ENCODE measurements at regions not wholly inside any gene's neighbourhood (a gene's known extent, or its start where the extent isn't known, plus 50 kb on each side); places are given as distances from the start of the nearest gene placed in this dataset.

DNA sequence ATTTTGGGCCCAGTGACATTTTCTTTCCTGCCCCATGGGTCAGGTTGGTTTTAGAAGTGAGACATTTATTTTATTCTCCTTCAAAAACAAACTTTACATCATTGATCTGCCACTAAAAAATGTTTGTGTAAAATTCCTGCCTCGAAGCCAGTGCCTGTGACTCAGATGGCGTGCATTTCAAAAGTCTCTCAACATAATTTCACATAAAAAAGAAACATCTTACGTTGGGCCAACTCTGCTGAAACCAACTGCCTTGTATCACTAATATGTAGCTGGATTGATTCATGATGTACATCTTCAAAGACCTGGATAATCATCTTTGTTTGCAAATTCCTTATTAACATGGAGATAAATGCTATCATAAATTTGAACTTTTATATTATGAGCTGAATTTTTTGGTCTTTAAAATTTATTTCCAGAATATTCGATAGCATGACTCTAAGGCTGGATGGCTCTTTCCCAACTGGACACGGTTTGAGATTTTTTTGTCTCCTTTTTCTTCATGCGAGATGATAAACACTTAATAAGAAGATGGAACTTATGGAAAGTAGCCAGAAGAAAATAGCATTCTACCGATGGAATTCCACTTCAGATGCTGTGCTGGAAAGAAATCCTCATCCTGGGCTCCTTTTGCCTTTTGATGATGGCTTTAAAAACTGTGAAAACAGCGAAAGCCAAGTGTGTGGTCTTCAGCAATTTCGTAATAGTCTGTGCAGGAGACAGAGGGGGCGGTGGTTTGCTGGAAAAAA is 420.5 kb downstream of the FGF9 start:
- DNase-seq (ENCODE audit: low read depth in 2 of 2), result no peak

DNA sequence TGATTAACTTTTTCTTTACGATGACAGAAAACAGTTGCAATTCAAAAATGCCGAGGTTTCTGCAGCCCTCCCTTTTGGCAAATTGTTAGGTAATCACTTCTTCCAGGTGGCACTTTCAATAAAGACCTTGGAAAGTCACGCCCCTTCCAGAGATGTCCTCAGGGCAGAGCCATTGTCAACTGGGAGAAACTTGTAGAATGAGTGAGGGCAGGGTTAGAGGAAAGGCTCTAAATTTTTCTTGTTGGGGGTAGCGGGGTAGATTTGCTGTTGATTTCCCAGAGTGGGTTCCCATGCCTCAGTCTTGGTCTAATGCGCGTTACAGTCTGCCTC is 421.1 kb downstream of the FGF9 start:
- DNase-seq (ENCODE audit: low read depth in 2 of 2), result no peak

DNA sequence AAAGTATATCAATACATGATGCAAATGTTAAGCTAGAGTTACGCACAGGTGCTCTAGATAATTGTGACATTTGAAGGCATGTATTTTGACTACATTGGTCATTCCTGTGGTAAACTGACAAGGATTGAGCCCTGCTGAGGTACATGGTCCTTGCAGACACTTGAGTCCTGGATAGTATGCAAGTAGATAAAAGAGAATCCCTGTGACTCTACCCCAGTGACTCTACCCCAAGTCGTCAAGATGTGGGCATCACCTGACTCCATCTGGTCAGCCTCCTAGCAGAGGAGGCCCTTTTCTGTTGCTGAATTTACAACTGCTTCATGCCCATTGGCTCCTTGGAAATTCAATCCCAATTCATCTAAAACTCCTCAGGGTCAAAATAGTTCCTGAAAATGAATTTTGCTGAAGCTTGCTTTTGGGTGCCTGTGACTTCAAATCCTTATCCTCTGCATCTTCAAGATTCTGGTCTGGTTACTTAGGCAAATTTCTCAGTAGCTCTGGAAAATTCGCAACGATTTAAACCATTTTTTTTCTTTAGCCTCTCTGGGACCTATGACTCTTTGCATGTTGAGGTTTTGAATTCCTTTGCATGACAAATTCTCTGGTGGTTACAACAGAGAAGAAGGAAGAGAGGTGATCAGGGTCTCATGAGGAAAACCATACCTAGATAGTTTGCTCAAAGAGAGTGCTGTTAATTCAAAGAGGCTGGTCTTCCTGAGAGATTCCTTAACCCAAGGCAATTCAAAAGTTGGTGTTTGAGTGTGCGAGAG is 422.1 kb downstream of the FGF9 start:
- no peak for DNase-seq (ENCODE audit: low read depth in 2 of 2)

DNA sequence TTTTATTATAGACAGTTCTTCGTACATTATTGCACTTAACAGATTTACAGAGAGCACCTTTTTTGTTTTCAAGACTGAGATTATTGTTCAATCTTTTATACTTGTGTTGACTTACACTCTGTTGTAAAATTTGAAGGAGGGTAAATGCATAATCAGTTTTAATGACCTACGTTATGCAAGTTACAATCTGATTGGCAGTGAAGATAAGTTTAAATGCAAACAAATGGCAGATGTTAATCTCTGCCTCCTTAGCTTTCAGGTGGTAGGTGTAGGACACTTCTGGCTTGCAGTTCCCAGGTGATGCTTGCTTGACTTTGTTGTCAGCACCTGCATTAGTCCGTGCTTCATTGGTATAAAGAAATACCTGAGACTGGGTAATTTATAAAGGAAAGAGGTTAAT is 424.9 kb downstream of the FGF9 start:
- DNase-seq (ENCODE audit: low read depth in 2 of 2), result no peak

DNA sequence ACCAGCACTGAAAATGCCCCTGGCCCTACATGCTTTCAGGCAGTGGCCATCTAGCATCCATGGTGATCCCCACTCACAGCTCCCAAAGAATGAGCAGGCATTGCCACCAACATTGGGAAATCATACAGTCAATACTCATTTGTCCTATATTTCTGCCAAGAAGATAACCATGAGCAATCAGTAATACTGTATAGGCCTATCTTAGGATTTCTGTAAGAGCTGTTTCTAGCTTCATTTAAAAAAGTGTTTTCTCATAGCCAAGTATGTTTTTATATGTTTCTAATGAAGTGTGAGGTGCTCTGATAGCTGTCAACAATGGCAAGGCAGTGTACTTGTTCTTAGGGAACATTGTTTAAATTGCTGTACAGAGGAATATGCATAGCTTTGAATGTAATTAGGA is 428.7 kb downstream of the FGF9 start:
- DNase-seq (ENCODE audit: low read depth in 2 of 2), result no peak

DNA sequence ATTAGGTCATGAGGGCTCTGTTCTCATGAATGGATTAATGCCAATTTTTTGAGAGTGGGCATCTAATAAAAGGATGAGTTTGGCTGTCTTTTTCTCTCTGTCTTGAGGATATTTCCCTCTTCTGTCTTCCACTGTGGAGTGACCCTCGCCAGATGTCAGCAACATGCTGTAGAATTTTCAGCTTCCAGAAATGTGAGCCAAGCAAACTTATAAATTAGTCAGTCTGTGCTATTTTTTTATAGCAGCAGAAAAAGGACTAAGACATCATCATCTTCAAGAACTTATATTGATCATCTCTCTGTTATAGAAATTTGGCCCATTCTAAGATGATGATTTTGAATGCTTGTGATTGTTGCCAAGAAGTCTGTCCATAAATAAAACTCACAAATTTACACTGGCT is 431.4 kb downstream of the FGF9 start:
- DNase-seq (ENCODE audit: low read depth in 2 of 2), result no peak

DNA sequence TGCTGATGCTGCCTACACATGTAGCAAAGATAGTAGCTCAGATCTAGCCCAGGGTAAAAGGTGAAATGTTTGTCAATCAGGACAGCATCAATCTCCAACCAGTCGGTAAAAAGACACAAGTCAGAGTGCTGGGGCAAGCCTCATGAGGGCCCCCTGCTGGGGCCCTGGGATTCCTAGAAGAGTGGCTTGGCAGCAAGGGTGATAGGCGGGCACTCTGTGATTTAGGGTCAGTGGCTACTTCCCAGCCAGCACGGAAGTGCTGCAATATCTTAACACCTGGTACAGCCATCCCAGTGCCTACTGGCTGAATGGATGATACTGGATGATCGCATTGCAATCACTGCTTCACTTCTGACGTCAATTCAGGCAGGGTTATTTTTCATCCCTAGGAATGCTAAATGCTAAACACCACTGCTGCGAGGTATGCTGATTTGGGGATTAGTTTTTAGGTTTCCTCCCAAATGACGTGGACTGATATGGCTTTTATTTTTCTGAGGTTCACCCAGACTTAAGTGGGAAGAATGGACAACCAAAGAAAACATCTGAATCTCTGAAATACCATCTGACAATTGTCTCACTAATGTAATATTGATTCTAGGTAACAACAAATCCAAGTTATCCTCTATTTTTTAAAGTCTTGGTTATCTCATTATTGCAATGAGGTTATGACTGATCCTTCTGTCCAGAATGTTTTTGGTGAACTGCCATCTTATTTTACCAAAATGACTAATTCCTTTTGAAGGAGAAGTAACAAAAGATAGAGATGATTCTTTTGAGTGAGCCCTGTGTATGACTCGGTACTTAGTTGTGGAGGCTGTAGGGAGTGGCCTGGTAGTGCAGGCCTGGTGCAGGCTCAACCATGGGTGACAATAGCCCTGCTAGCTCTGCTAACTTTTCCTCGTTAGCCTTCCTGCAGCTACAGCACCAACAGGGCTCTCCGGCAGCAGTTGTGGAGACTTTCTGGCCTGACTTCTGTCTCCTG is 432.5 kb downstream of the FGF9 start:
- no peak for DNase-seq (ENCODE audit: low read depth in 2 of 2)

DNA sequence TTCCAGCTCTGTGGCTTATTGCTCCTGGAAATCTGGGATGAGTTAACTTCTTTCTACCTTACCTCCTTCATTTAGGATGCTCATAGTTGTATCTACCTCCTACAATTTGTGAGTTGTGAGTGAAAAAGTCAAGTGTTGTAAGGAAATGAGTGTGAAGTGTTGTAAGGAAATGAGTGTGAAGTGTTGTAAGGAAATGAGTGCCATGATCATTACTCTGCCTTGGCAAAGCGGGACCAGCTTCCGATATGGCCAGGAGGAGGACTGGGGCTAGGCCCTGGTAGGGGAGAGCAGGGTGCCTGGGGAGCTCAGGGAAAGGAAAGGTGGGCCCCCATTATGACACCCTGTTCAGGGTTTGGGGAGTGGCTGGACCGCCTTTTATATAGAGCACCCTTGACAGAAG is 435.2 kb downstream of the FGF9 start:
- no peak for DNase-seq (ENCODE audit: low read depth in 2 of 2)

DNA sequence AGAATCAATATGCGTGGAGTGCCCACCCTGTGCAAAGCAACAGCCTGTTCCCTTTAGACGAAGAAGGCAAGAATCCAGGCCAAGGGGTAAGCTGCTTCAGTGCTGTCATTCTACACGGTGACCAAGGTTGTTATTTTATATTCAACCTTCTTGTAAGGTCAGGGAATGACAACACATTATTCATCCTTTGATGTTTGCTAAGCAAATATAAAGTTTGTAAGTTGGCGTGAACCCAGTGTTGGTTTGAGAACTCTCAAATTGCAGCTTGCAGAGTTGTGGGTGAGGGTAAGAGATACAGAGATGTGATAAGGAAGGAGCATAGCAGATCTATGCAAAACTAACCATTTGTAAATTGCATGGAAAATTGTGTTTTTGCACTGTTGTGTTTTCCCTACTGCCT is 436.7 kb downstream of the FGF9 start:
- no peak for DNase-seq (ENCODE audit: low read depth in 2 of 2)

DNA sequence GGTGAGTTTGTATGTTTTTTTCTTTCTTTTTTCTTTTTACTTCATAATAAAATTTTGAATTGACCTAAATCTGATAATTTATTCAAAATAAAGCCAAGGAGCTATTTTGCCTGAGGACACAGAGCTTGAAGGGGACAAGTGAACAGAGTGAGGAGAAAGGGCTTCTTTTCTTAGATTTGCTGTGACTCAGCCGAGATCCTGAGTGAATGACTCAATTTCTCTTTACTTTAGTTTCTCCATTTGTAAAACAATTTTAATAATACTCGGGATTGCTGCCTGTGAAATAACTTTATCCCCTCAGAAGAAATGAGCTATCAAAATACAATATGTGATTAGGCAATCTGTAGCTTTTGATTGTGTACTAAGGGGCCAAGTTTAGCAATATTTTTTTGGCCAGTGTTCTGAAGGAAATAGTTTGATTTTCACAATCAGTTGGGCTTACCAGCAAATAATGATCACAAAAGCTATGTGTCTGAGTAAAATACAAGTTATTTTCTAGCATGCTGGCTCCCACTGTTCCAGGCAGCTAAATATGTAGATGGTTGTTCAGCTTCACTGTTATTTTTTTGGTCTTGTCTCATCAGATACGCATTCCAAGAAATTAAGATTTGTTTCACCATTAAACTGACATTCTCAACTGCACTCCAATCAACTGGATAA is 437.5 kb downstream of the FGF9 start:
- DNase-seq (ENCODE audit: low read depth in 2 of 2), result no peak

DNA sequence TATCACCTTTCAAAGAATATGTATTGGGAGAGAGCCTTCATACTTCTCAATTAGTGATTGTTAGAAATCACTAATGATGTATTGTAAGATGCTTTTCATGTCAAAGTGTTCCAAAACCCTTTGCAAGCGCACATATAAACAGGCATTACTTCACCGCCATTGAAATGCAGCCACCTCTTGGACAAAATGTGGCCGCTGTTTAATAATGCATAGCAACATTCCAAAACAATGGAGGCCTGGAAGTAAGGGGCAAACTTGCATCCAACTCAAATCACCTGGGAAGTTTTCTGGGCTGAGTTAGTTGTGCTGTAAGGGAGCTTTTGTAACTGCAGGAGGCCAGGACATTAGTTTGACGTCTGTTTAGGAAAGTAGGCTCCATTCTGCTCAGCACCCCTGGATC is 438.1 kb downstream of the FGF9 start:
- no peak for DNase-seq (ENCODE audit: low read depth in 2 of 2)

DNA sequence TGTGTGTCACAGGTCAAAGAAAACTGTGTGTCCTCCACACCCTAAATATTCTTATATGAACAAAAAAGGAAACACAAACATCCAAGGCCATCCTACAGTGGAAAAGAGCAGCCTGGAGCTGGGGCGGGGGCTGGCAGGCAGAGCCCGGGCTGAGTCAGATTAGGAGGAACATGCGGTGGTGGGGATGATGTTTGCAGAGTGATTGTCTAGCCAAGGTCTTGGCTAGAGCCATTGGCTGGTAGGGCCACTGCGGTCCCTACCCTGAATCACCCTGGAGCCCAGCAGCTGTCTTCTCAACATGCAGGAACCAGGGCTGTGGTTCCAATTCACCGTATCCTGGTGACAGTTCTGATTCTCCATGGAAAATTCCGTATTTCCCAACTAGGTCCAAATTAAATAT is 439.5 kb downstream of the FGF9 start:
- DNase-seq (ENCODE audit: low read depth in 2 of 2), result no peak

DNA sequence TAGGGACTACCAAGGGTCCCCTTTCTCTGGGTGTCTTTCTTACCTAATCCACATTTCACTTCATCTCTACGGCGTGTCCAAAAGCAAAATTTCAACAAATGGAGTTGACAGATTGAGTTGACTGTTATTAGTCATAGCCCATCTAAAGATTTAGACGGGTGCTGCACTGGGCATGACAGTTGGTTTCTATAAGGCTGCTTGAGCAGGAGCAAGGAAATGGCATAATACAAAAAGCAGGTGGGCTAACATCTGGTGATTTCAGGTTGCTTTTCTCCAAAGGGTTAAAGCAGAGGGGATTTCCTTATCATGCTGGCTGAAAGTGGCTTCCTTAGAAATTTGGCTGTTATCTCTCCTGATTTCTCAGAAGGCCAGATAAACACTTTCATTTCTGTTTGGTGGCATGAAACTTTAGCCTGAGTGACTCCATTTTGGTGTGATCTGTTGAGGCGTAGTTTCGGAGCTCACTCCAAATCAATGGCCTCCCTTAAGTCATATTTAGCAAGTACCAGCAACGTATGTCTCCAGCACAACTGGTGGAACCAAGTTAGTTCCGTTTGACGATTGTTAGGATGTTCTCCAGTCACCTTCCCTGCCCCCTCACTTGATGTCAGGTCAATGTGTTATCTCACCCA is 440.4 kb downstream of the FGF9 start:
- DNase-seq (ENCODE audit: low read depth in 2 of 2), result no peak

DNA sequence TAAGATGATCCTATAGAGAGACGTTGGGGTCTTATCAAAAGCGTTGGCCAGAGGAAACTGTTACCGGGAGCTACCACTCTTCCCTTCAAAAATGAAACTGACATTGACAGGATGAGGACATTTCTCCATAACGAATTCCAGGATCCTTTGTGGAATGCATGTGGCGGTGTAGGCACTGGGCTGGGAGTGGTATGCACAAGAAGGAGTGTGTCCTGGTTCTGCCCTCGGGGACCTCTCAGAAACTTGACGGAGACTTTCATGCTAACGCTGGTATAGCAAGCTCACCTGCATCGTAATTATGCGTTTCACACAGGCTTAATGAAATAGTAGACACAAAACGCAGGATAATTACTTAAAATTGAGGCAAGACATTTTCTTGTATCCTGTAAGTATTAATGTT is 441.1 kb downstream of the FGF9 start:
- DNase-seq (ENCODE audit: low read depth in 2 of 2), result no peak

DNA sequence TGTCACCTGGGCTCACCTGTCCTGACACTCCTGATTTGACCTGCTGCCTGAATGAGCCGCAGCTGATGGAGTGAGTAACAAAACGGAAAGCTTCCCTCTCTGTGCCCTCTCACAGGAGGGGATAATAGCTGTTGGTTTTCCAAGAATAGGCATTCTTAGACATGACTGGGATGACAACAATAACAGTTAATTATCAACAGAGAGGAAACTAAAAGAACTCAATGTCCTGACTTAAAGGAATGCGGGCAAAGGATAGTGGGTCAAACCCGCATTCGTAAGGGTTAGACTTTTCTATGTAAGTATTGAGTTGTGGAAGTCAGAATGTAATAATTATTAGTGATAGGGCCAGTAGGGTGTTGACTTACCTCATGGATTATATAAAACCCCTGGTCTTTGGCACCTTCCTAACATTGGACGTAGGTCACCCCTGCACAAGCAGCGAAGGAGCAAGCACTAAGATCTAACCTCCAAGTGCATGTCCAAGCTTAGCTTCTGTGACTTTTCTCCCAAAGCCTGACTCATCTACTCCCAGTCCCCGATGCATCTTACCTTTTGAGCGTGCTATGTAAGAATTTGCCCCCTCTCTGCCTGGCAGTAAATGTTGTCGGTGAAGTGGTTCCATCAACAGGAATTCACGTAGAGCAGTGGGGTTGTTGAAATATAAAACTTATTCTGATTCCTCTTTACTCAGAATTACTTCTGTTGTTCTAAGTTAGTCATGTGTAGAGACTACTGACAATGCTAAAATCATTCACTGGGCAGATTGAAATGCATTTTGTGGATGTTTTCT is 442.3 kb downstream of the FGF9 start:
- DNase-seq (ENCODE audit: low read depth in 2 of 2), result no peak

DNA sequence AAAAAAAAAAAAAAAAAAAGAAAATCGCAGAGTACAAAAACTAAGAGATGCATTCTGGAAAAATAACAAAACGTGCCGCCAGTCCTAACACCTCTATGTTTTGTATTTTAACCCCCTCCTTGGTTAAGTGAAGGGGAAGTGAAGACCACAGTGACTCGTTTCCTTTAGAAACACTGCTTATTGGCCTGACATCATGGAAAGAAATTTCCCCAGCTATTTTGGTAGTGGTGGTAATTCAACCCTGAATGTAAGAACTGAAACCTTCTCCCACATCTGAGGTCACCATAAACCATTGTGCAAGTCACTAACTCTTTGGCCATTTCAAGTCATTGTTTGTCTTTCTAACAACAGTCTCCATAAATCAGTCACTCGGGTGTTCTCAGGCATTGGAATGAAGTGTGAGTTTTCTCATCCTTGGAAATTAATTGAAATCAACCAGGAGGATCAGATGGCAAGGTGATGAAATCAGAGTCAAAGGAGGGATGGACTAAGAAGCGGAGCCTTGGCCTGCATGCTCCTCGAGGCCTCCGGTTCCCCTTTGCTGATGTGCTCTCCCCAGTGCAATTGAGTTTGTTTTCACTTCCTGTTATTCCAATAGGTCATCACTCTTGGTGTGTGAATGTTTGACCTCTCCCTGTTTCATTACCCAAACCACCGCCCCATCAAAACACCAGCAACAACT is 443.9 kb downstream of the FGF9 start:
- DNase-seq (ENCODE audit: low read depth in 2 of 2), result no peak

DNA sequence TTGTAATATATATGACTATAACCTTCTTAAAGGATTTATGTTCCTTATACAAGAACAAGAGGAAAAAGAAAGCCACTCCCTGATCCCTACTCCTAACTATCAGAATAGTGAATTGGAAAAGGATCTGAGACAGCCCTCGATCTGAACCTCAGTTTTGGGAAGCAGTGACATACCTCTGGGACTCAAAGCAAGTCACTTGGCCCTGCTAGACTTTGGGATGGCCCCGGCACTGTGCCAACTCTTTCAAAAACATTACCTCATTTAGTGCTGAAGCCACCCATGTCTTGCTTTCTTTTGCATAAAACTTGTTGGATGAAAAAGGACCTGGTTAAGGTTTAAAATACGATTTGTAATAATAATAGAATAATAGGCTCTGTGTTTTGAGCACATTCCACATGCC is 447.3 kb downstream of the FGF9 start:
- no peak for DNase-seq (ENCODE audit: low read depth in 2 of 2)

DNA sequence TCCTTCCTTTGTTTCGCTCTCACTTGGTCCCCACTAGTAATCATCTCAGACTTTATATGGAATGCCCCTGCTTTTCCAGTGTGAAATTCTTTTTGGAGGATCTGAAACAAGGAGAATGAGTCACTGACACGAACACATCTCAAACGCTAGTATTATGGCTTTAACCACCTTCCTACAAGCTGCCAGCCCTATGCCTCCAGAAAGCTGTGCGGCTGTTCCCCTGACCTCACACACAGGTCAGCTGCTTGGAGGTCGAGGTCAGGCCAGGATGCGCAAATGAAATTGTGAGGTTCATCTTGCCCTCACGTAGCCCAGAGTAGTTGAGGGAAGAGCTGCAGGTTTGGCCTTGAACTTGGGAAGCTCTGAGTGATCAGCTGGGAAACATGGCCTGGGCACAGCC is 449.8 kb downstream of the FGF9 start:
- no peak for DNase-seq (ENCODE audit: low read depth in 2 of 2)

DNA sequence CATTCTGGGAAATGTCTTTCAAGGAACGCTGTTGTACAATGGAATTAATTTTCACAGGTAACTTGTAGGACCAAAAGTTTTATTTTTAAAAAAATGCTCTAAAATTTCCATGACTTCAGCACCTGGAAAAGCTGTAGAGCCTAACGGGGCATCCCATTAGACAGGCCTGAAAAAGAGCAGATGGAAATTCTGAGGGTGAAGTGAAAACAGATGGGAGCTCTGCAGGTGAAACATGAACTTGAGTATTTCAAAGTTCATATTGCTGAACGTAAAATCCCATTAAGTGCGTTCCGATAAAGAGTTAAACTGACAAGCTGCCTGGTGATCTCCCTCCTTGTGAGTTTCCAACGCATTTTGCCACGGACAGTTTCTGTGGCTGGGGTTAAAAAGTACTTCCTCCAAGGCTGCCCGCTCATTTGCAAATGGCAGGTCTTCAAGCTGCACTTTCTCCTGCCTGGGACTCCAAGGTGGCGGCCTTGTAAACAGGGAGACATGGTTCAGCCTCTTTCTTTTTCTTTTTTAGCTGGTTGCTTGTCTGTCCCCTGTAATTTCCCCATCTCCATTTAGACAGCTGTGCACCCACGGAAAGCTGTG is 450.4 kb downstream of the FGF9 start:
- no peak for DNase-seq (ENCODE audit: low read depth in 2 of 2)

Data from lung microvascular endothelial cell (primary cell).